ENCODE measurements at regions not wholly inside any gene's neighbourhood (a gene's known extent, or its start where the extent isn't known, plus 50 kb on each side); places are given as distances from the start of the nearest gene placed in this dataset.

DNA sequence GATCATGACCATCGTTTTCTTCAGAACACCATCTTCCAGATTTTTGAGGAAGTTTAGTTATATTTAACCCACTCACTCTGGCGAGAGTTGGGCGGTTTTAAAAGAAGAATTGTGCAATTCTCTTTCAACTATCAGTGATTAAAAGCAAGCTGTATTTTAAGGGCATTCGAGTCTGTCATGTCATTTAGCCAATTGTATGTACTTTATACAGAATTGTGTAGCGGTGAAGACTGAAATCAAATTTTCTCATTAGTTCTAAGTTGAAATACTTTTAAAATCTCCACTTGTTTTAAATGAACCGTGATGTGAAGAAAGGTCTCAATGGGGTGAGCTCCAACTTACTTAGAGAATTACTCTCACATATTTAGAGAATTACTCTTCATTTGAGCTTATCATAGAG is 214.6 kb upstream of the DTNA start:
- TF ChIP-seq, protein P1, sequence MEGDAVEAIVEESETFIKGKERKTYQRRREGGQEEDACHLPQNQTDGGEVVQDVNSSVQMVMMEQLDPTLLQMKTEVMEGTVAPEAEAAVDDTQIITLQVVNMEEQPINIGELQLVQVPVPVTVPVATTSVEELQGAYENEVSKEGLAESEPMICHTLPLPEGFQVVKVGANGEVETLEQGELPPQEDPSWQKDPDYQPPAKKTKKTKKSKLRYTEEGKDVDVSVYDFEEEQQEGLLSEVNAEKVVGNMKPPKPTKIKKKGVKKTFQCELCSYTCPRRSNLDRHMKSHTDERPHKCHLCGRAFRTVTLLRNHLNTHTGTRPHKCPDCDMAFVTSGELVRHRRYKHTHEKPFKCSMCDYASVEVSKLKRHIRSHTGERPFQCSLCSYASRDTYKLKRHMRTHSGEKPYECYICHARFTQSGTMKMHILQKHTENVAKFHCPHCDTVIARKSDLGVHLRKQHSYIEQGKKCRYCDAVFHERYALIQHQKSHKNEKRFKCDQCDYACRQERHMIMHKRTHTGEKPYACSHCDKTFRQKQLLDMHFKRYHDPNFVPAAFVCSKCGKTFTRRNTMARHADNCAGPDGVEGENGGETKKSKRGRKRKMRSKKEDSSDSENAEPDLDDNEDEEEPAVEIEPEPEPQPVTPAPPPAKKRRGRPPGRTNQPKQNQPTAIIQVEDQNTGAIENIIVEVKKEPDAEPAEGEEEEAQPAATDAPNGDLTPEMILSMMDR (IDR thresholded peaks at IDR 0.05) = no peak
- TF ChIP-seq POLR2A (IDR thresholded peaks at IDR 0.05) = no peak

All from uterus (tissue), 2 donors.